CD8-positive, alpha-beta memory T cell (primary cell): ENCODE measurements at regions not wholly inside any gene's neighbourhood (a gene's known extent, or its start where the extent isn't known, plus 50 kb on each side); places are given as distances from the start of the nearest gene placed in this dataset.
A peak's percentile ranks its signal among the peaks of the same experiment; 100 is the strongest.

Experiments used
- CTCF ChIA-PET: fragments of 350-600 bp; sonication (Branson Sonifier 250); formaldehyde crosslinking; loops from one replicate; lab custom pipeline; 2021; ENCODE audit warnings: antibody characterized with exemption; lab: Charles Lee
- POLR2A ChIA-PET: fragments of 350-600 bp; sonication (Branson Sonifier 250); formaldehyde crosslinking; loops from one replicate; lab custom pipeline; 2021; ENCODE audit warnings: antibody characterized with exemption; lab: Charles Lee
- DNase-seq, 5 donors: peaks; one replicate each; pipeline versions ENCODE4 v3.0.0 to v3.0.0-alpha.2; 2020 to 2022; ENCODE audit warnings: mixed read lengths in 1 of 5
- H3K27ac ChIP-seq: one replicate; pipeline ENCODE4 v1.7.0; 2013; ENCODE audit warnings: low read depth, mild to moderate bottlenecking, low read length, moderate library complexity
- H3K27me3 ChIP-seq: 2 replicates; pipeline ENCODE4 v1.7.0; 2013; ENCODE audit warnings: low read length, mild to moderate bottlenecking; ENCODE audit not compliant: insufficient read depth, poor library complexity, severe bottlenecking
- H3K36me3 ChIP-seq: 2 replicates; pipeline ENCODE4 v1.7.0; 2013; ENCODE audit warnings: mild to moderate bottlenecking, low read length, moderate library complexity; ENCODE audit not compliant: insufficient read depth
- H3K4me1 ChIP-seq: 2 replicates; pipeline ENCODE4 v1.7.0; 2013; ENCODE audit warnings: mild to moderate bottlenecking, low read length, moderate library complexity; ENCODE audit not compliant: insufficient read depth
- H3K4me3 ChIP-seq: 2 replicates; pipeline ENCODE4 v1.7.0; 2013; ENCODE audit warnings: mild to moderate bottlenecking, low read length
- H3K9me3 ChIP-seq: 2 replicates; pipeline ENCODE4 v1.7.0; 2013; ENCODE audit warnings: mild to moderate bottlenecking, low read length
- H3K27ac Mint-ChIP-seq, 8 donors: one replicate each; pipeline ENCODE4 v1.8.0; 2020 to 2021; ENCODE audit warnings: mixed read lengths in 8 of 8, mild to moderate bottlenecking in 6 of 8, inconsistent platforms in 3 of 8, moderate library complexity in 3 of 8
- H3K27me3 Mint-ChIP-seq, 2 donors: one replicate each; pipeline ENCODE4 v1.8.0; 2020 to 2021; ENCODE audit warnings: mixed read lengths in 2 of 2, mild to moderate bottlenecking in 1 of 2, moderate library complexity in 1 of 2
- H3K36me3 Mint-ChIP-seq, 3 donors: one replicate each; pipeline ENCODE4 v1.8.0; 2020 to 2021; ENCODE audit warnings: mixed read lengths in 3 of 3, inconsistent platforms in 1 of 3, mild to moderate bottlenecking in 1 of 3
- H3K4me1 Mint-ChIP-seq, 3 donors: one replicate each; pipeline ENCODE4 v1.8.0; 2020 to 2021; ENCODE audit warnings: mixed read lengths in 3 of 3, inconsistent platforms in 1 of 3, mild to moderate bottlenecking in 1 of 3
- H3K4me3 Mint-ChIP-seq, 7 donors: one replicate each; pipeline ENCODE4 v1.8.0; 2020 to 2021; ENCODE audit warnings: mixed read lengths in 7 of 7, mild to moderate bottlenecking in 6 of 7, moderate library complexity in 4 of 7, inconsistent platforms in 2 of 7
- H3K9me3 Mint-ChIP-seq, 5 donors: one replicate each; pipeline ENCODE4 v1.8.0; 2020 to 2022; ENCODE audit warnings: mixed read lengths in 5 of 5, mild to moderate bottlenecking in 3 of 5, moderate library complexity in 2 of 5, inconsistent platforms in 1 of 5

DNA sequence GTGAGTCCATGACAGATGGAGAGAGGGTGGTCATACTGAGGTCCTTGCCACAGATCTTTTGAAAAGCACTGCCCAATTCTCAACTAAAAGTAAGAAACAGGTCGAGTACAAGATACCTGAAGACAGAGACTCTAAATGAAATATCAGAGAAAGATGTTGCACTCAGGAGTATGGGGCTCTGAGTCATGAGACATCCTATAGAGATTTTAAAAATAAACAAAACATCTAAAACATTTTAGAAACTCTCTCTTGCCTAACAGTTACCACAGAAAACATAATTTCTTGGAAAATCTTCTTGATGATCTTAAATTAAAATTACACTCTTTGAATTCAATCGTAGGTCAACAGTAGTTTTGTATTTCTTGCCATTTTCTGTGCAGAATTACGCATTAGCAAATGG, 348.9 kb upstream of the MARCKS start:
- H3K4me1 Mint-ChIP-seq: no peaks in the 10 kb centered on the region
- H3K36me3 Mint-ChIP-seq: no peaks in the 10 kb centered on the region
- Histone ChIP-seq H3K4me1 (no peaks in the 10 kb centered on the region), H3K4me3 (no peak overlapping the region), H3K9me3 (no peaks in the 10 kb centered on the region), H3K27me3 (no peaks in the 10 kb centered on the region), H3K27ac (no peak overlapping the region), H3K36me3 (no peaks in the 10 kb centered on the region)
- H3K9me3 Mint-ChIP-seq: peaks cover 0 to 2% (median 0%) of the 10 kb centered on the region in 5 donors
- no peaks in the 10 kb centered on the region for H3K27me3 Mint-ChIP-seq
- H3K27ac Mint-ChIP-seq: peak overlapping the region in 1 of 8 donors; percentile 33
- no peak overlapping the region for H3K4me3 Mint-ChIP-seq
- CTCF ChIA-PET: no interaction called here
- POLR2A ChIA-PET: no interaction called here
- DNase-seq: no peak

DNA sequence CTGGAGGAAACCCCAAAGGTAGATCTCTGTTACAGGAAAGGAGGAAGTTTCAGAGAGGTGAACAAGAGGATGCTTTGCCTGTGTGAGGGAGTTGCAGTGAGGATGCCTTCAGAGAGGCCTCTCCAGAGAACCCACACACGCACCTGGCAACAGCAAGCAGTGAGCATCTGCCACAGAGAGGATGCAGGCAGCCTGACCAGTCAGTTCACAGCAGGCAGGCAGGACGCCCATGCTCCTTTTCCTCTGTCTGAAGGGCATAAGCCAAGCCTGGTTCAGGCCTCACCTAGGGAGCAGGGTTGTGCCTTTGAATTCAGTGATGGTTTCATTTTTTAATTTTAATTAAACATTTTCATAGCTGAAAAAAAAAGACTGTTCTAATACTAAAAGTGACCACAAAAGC, 346.0 kb upstream of the MARCKS start:
- no peak overlapping the region for H3K27ac ChIP-seq
- peaks cover 0 to 2% (median 0%) of the 10 kb centered on the region in 5 donors for H3K9me3 Mint-ChIP-seq
- no peaks in the 10 kb centered on the region for H3K4me1 ChIP-seq
- H3K27me3 ChIP-seq: no peaks in the 10 kb centered on the region
- no peak overlapping the region for H3K4me3 ChIP-seq
- no peak for DNase-seq
- CTCF ChIA-PET: no interaction called here
- H3K27ac Mint-ChIP-seq: no peak overlapping the region
- no peaks in the 10 kb centered on the region for H3K36me3 Mint-ChIP-seq
- POLR2A ChIA-PET: no interaction called here
- no peak overlapping the region for H3K4me3 Mint-ChIP-seq
- H3K36me3 ChIP-seq: no peaks in the 10 kb centered on the region
- H3K27me3 Mint-ChIP-seq: no peaks in the 10 kb centered on the region
- no peaks in the 10 kb centered on the region for H3K9me3 ChIP-seq
- no peaks in the 10 kb centered on the region for H3K4me1 Mint-ChIP-seq

DNA sequence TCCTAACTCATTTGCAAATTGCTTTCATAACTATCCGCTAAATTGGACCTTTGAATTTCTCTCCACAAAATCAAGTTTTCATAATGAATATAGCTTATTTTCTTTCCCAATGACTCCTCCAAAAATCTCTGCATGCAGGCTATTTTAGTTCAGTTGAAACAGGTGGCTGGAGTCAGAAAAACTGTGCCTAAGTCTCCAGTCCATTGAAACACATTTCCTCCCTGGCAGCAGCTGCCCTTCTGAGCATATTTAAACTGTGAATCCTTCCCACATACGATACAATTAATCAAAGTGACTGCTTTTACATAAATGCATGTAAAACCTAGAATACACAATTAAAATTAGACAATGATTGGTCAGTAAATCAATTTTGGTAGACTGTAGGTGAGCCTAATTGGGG, 344.6 kb upstream of the MARCKS start:
- Mint-ChIP-seq H3K9me3 (peaks cover 0 to 2% (median 0%) of the 10 kb centered on the region in 5 donors), H3K36me3 (no peaks in the 10 kb centered on the region), H3K4me3 (no peak overlapping the region), H3K4me1 (no peaks in the 10 kb centered on the region), H3K27ac (no peak overlapping the region), H3K27me3 (no peaks in the 10 kb centered on the region)
- no peak overlapping the region for H3K27ac ChIP-seq
- no peaks in the 10 kb centered on the region for H3K4me1 ChIP-seq
- ChIA-PET CTCF (no interaction called here), POLR2A (no interaction called here)
- no peaks in the 10 kb centered on the region for H3K36me3 ChIP-seq
- no peaks in the 10 kb centered on the region for H3K9me3 ChIP-seq
- no peak for DNase-seq
- H3K4me3 ChIP-seq: no peak overlapping the region
- no peaks in the 10 kb centered on the region for H3K27me3 ChIP-seq

DNA sequence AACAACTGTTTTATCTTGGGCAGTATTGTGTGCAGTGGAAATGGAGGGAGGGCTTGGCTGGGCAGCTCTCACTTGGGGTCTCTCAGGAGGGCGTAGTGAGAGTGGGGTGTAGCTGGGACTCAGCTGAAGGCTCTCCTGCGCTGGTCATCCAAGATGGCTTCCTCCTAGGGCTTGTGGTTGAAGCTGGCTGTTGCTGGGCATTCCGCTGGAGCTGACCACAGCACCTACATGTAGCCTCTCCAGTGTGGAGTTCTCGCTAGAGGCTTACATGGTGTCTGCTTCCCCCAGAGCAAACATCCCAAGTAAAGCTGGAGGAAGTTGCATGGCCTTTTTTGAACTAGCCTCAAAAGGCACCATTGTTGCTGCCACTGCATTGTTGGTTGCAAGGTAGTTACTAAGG, 344.1 kb upstream of the MARCKS start:
- no peak overlapping the region for H3K4me3 ChIP-seq
- DNase-seq: no peak
- Mint-ChIP-seq H3K36me3 (no peaks in the 10 kb centered on the region), H3K9me3 (peaks cover 0 to 2% (median 0%) of the 10 kb centered on the region in 5 donors), H3K4me1 (no peaks in the 10 kb centered on the region), H3K27ac (no peak overlapping the region), H3K4me3 (no peak overlapping the region), H3K27me3 (no peaks in the 10 kb centered on the region)
- ChIA-PET CTCF (no interaction called here), POLR2A (no interaction called here)
- H3K27ac ChIP-seq: no peak overlapping the region
- H3K9me3 ChIP-seq: no peaks in the 10 kb centered on the region
- H3K36me3 ChIP-seq: no peaks in the 10 kb centered on the region
- no peaks in the 10 kb centered on the region for H3K4me1 ChIP-seq
- no peaks in the 10 kb centered on the region for H3K27me3 ChIP-seq

DNA sequence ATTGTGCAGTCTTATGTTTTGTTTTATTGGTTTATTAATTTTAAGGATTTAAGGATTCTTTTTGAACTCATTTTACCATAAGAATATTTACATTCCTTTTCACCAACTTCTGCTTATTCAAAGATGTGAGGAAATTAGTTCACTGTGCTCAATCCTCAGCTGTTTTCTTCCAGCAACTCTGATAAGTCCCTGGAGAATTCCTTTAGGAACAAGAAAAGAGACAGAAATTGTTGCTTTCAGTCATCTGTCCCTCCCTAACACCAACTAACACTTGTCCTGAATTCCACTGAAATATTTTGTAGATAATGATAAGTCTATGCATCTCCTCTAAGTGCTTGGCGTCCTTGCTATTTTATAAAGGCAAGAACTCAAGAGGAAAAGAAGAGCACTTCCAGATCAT, 334.8 kb upstream of the MARCKS start:
- no peak overlapping the region for H3K4me3 Mint-ChIP-seq
- peaks cover 0 to 2% (median 0%) of the 10 kb centered on the region in 5 donors for H3K9me3 Mint-ChIP-seq
- CTCF ChIA-PET: no interaction called here
- no peak overlapping the region for H3K27ac Mint-ChIP-seq
- no peak for DNase-seq
- no peaks in the 10 kb centered on the region for H3K27me3 Mint-ChIP-seq
- H3K27ac ChIP-seq: no peak overlapping the region
- H3K4me3 ChIP-seq: no peak overlapping the region
- H3K36me3 Mint-ChIP-seq: no peaks in the 10 kb centered on the region
- H3K4me1 ChIP-seq: no peaks in the 10 kb centered on the region
- no peaks in the 10 kb centered on the region for H3K4me1 Mint-ChIP-seq
- H3K9me3 ChIP-seq: no peaks in the 10 kb centered on the region
- no peaks in the 10 kb centered on the region for H3K36me3 ChIP-seq
- no peaks in the 10 kb centered on the region for H3K27me3 ChIP-seq
- POLR2A ChIA-PET: no interaction called here

DNA sequence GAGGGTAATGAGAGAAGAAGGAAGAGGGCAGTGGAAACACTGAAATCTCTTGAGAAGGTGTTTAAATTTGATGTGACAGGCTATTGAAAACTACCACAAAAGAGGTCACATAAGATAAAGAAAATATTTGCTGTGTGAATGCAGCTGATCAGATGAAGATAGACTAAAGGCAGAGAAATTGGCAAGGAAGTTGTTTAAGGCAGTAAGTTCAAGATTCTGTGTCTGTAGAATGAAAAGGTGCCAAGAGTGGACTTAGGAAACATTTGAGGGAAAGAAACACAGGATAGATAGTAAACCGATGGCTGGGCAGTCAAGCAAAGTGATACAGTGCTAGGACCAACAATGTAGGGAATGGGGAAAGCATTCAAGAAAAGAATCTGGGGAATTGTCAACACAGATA, 332.3 kb upstream of the MARCKS start:
- Mint-ChIP-seq H3K4me1 (no peaks in the 10 kb centered on the region), H3K27ac (no peak overlapping the region), H3K9me3 (peaks cover 0 to 2% (median 0%) of the 10 kb centered on the region in 5 donors), H3K36me3 (no peaks in the 10 kb centered on the region), H3K27me3 (no peaks in the 10 kb centered on the region), H3K4me3 (no peak overlapping the region)
- DNase-seq: no peak
- ChIA-PET POLR2A (no interaction called here), CTCF (no interaction called here)
- H3K9me3 ChIP-seq: no peaks in the 10 kb centered on the region
- no peak overlapping the region for H3K27ac ChIP-seq
- H3K4me3 ChIP-seq: no peak overlapping the region
- H3K27me3 ChIP-seq: no peaks in the 10 kb centered on the region
- H3K4me1 ChIP-seq: no peaks in the 10 kb centered on the region
- no peaks in the 10 kb centered on the region for H3K36me3 ChIP-seq

DNA sequence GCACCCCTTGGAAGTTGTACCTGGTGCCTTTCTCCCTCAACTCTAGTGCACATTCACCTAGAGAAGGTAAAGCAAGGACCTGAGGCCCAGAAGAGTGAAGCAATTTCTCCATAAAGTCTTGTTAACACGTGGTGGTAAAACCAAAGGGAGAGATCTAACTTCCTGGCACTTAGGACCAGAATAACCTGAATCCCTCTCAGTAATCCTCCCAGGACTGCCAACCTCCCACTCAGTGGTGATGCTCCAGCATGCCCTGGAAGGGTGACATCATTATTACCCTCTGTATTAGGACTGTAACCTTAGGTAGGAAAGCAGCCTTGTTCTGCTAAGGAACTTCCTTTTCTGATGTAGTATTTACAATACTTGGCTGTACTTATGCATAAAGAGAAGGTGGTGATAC, 330.6 kb upstream of the MARCKS start:
- no peak overlapping the region for H3K27ac ChIP-seq
- no peaks in the 10 kb centered on the region for H3K4me1 ChIP-seq
- no peaks in the 10 kb centered on the region for H3K36me3 Mint-ChIP-seq
- ChIA-PET CTCF (no interaction called here), POLR2A (no interaction called here)
- no peak overlapping the region for H3K4me3 Mint-ChIP-seq
- H3K36me3 ChIP-seq: no peaks in the 10 kb centered on the region
- no peak overlapping the region for H3K4me3 ChIP-seq
- H3K27me3 Mint-ChIP-seq: no peaks in the 10 kb centered on the region
- H3K9me3 Mint-ChIP-seq: peaks cover 0 to 2% (median 0%) of the 10 kb centered on the region in 5 donors
- no peak overlapping the region for H3K27ac Mint-ChIP-seq
- H3K4me1 Mint-ChIP-seq: no peaks in the 10 kb centered on the region
- H3K9me3 ChIP-seq: no peaks in the 10 kb centered on the region
- DNase-seq: no peak
- H3K27me3 ChIP-seq: no peaks in the 10 kb centered on the region

DNA sequence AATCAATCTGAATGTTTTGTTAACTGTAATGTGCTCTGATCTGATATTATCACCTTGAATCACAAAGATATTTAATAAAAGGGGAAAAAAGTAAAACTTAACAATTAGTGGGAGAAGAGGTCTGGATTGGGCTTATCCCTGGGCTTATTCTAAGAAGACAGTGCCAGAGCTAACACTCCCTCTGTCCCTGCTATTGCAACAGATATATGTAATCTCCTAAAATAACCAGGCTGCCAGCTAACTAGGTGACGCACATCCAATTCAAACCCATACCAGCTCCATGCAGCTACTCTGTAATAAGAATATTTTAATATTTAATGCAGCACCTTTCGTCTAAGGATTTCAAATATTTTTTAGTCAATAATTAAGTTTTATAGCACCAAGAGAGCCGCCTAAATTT, 330.1 kb upstream of the MARCKS start:
- POLR2A ChIA-PET: no interaction called here
- H3K9me3 Mint-ChIP-seq: peaks cover 0 to 2% (median 0%) of the 10 kb centered on the region in 5 donors
- no peaks in the 10 kb centered on the region for H3K9me3 ChIP-seq
- no peaks in the 10 kb centered on the region for H3K27me3 Mint-ChIP-seq
- no peaks in the 10 kb centered on the region for H3K36me3 Mint-ChIP-seq
- no peaks in the 10 kb centered on the region for H3K4me1 ChIP-seq
- H3K27me3 ChIP-seq: no peaks in the 10 kb centered on the region
- no peak for DNase-seq
- H3K4me3 Mint-ChIP-seq: no peak overlapping the region
- H3K27ac Mint-ChIP-seq: no peak overlapping the region
- H3K27ac ChIP-seq: no peak overlapping the region
- H3K4me1 Mint-ChIP-seq: no peaks in the 10 kb centered on the region
- H3K36me3 ChIP-seq: no peaks in the 10 kb centered on the region
- CTCF ChIA-PET: no interaction called here
- H3K4me3 ChIP-seq: no peak overlapping the region

DNA sequence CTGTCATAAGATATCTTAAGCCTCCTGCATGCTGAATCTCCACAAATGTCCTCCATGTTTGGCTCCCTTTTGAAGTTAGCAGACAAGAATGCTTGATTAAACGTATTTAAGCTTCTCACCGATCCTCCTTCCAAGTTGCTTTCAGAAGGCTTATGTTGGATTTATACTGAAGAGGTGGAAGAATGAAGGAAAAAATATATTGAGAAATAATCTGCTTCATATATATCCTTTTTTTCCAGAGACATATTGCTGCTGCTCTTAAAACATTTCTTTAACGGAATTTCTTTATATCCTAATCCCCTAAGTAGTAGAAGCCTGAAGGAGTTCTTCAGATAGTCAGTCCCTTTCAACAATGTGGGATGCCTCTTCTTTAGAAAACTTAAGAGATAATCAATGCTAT, 329.0 kb upstream of the MARCKS start:
- no peaks in the 10 kb centered on the region for H3K27me3 Mint-ChIP-seq
- no peaks in the 10 kb centered on the region for H3K9me3 ChIP-seq
- no peak for DNase-seq
- CTCF ChIA-PET: no interaction called here
- no peaks in the 10 kb centered on the region for H3K4me1 Mint-ChIP-seq
- no peaks in the 10 kb centered on the region for H3K36me3 ChIP-seq
- H3K27ac Mint-ChIP-seq: no peak overlapping the region
- no peak overlapping the region for H3K27ac ChIP-seq
- H3K4me3 Mint-ChIP-seq: no peak overlapping the region
- POLR2A ChIA-PET: no interaction called here
- peaks cover 0 to 2% (median 0%) of the 10 kb centered on the region in 5 donors for H3K9me3 Mint-ChIP-seq
- H3K4me1 ChIP-seq: no peaks in the 10 kb centered on the region
- H3K27me3 ChIP-seq: no peaks in the 10 kb centered on the region
- no peaks in the 10 kb centered on the region for H3K36me3 Mint-ChIP-seq
- no peak overlapping the region for H3K4me3 ChIP-seq
